ENCODE measurements at regions not wholly inside any gene's neighbourhood (a gene's known extent, or its start where the extent isn't known, plus 50 kb on each side); places are given as distances from the start of the nearest gene placed in this dataset.
A peak's percentile ranks its signal among the peaks of the same experiment; 100 is the strongest.

GRCh38 chr12:72144553-72144952 lies 127.6 kb upstream of the TRHDE start:
- TF ChIP-seq NFE2L1 (CRISPR knock-in tag; IDR thresholded peaks at IDR 0.05) (no peak), MLX (CRISPR knock-in tag; IDR thresholded peaks at IDR 0.05) (no peak), ZNF512 (CRISPR knock-in tag; IDR thresholded peaks at IDR 0.05; ENCODE audit: borderline replicate concordance) (no peak), SOX15 (CRISPR knock-in tag; IDR thresholded peaks at IDR 0.05) (no peak)
- TF ChIP-seq, protein P1, sequence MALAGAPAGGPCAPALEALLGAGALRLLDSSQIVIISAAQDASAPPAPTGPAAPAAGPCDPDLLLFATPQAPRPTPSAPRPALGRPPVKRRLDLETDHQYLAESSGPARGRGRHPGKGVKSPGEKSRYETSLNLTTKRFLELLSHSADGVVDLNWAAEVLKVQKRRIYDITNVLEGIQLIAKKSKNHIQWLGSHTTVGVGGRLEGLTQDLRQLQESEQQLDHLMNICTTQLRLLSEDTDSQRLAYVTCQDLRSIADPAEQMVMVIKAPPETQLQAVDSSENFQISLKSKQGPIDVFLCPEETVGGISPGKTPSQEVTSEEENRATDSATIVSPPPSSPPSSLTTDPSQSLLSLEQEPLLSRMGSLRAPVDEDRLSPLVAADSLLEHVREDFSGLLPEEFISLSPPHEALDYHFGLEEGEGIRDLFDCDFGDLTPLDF (CRISPR knock-in tag; IDR thresholded peaks at IDR 0.05), result no peak
- Mint-ChIP-seq H3K27me3 (ENCODE audit: low read depth) (no peaks in the 10 kb centered on the region; the same call in 1 of the 2 replicates), H3K27ac (no peak overlapping the region), H3K9me3 (peaks cover 17% of the 10 kb centered on the region), H3K36me3 (peaks cover 3% of the 10 kb centered on the region), H3K4me1 (peaks cover 8% of the 10 kb centered on the region), H3K4me3 (no peak overlapping the region)
- POLR2A ChIA-PET, result no interaction called here
- CTCF ChIA-PET, result interaction anchor here (1.1 to 1.2 kb wide), 3 partner anchors 9 to 128 kb away, joined by 3 to 4 read pairs (median 4); no protein-coding TSS in a partner anchor
- no peak for DNase-seq (ENCODE audit: low spot score)
- ATAC-seq, result peak; percentile 53

DNA sequence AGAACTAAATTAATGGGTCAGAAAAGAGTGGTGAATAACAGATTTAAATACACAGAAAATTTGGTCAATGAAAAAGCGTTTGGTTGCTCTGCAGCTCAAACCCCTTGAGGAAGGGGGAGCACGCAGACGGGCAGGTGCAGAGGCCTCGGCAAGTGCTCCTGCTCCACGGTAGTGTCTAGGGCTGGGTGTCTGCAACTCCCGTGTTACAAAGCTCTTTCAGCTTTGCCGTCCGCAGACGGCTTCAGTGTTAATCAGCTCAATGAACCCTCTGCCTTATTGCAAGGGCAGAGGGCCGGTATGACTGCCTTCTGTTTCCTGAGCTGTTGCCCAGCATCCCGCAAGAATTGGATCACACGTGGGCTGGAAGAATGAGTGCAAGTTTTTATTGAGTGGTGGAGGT lies 125.7 kb upstream of the TRHDE start:
- TF ChIP-seq NR1H2 (CRISPR knock-in tag; IDR thresholded peaks at IDR 0.05), result no peak
- TF ChIP-seq ZNF121 (CRISPR knock-in tag; IDR thresholded peaks at IDR 0.05), result no peak
- TF ChIP-seq ESRRA (CRISPR knock-in tag; IDR thresholded peaks at IDR 0.05; ENCODE audit: borderline replicate concordance), result no peak
- TF ChIP-seq, protein P2, sequence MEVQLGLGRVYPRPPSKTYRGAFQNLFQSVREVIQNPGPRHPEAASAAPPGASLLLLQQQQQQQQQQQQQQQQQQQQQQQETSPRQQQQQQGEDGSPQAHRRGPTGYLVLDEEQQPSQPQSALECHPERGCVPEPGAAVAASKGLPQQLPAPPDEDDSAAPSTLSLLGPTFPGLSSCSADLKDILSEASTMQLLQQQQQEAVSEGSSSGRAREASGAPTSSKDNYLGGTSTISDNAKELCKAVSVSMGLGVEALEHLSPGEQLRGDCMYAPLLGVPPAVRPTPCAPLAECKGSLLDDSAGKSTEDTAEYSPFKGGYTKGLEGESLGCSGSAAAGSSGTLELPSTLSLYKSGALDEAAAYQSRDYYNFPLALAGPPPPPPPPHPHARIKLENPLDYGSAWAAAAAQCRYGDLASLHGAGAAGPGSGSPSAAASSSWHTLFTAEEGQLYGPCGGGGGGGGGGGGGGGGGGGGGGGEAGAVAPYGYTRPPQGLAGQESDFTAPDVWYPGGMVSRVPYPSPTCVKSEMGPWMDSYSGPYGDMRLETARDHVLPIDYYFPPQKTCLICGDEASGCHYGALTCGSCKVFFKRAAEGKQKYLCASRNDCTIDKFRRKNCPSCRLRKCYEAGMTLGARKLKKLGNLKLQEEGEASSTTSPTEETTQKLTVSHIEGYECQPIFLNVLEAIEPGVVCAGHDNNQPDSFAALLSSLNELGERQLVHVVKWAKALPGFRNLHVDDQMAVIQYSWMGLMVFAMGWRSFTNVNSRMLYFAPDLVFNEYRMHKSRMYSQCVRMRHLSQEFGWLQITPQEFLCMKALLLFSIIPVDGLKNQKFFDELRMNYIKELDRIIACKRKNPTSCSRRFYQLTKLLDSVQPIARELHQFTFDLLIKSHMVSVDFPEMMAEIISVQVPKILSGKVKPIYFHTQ (CRISPR knock-in tag; IDR thresholded peaks at IDR 0.05), result no peak
- no peak for TF ChIP-seq E2F4 (CRISPR knock-in tag; IDR thresholded peaks at IDR 0.05; ENCODE audit: borderline replicate concordance, low read depth)
- TF ChIP-seq, protein P3, sequence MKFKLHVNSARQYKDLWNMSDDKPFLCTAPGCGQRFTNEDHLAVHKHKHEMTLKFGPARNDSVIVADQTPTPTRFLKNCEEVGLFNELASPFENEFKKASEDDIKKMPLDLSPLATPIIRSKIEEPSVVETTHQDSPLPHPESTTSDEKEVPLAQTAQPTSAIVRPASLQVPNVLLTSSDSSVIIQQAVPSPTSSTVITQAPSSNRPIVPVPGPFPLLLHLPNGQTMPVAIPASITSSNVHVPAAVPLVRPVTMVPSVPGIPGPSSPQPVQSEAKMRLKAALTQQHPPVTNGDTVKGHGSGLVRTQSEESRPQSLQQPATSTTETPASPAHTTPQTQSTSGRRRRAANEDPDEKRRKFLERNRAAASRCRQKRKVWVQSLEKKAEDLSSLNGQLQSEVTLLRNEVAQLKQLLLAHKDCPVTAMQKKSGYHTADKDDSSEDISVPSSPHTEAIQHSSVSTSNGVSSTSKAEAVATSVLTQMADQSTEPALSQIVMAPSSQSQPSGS (CRISPR knock-in tag; IDR thresholded peaks at IDR 0.05; ENCODE audit: borderline replicate concordance, low read depth), result no peak
- no peak for TF ChIP-seq PRDM15 (CRISPR knock-in tag; IDR thresholded peaks at IDR 0.05)
- no peak for TF ChIP-seq ATF6 (CRISPR knock-in tag; IDR thresholded peaks at IDR 0.05)
- no peak for TF ChIP-seq OVOL2 (CRISPR knock-in tag; IDR thresholded peaks at IDR 0.05; ENCODE audit: borderline replicate concordance)
- POLR2A ChIA-PET, result no interaction called here
- Mint-ChIP-seq H3K27ac (no peak overlapping the region), H3K4me3 (no peak overlapping the region), H3K36me3 (peaks cover 3% of the 10 kb centered on the region), H3K4me1 (no peaks in the 10 kb centered on the region), H3K27me3 (ENCODE audit: low read depth) (no peaks in the 10 kb centered on the region; the same call in 1 of the 2 replicates), H3K9me3 (peaks cover 17% of the 10 kb centered on the region)
- no peak for DNase-seq (ENCODE audit: low spot score)
- peak; percentile 58 for ATAC-seq
- CTCF ChIA-PET, result no interaction called here

Measured in WTC11 (cell line).